Esophagus muscularis mucosa (tissue), 4 donors: ENCODE measurements at regions not wholly inside any gene's neighbourhood (a gene's known extent, or its start where the extent isn't known, plus 50 kb on each side); places are given as distances from the start of the nearest gene placed in this dataset.
A peak's percentile ranks its signal among the peaks of the same experiment; 100 is the strongest.

Experiments
- DNase-seq: peaks from one replicate; pipeline ENCODE4 v3.0.0-alpha.2; 2017; ENCODE audit errors: extremely low spot score
- H3K27ac ChIP-seq, 4 donors: fragments of 200-600 bp; sonication (generic); replicated peaks in 1 of 4; 1 replicate in 3 of 4; 2 replicates in 1 of 4; pipeline ENCODE4 v1.5.1; 2016 to 2019; ENCODE audit warnings: mild to moderate bottlenecking in 1 of 4
- H3K27me3 ChIP-seq, 4 donors: fragments of 200-600 bp; sonication (generic); one replicate each; pipeline versions ENCODE4 v1.5.1 to v1.6.0; 2016 to 2019
- H3K36me3 ChIP-seq, 4 donors: fragments of 200-600 bp; sonication (generic); one replicate each; pipeline ENCODE4 v1.5.1; 2016 to 2019
- H3K4me1 ChIP-seq, 4 donors: fragments of 200-600 bp; sonication (generic); one replicate each; pipeline ENCODE4 v1.5.1; 2016 to 2019
- H3K4me3 ChIP-seq, 4 donors: fragments of 200-600 bp; sonication (generic); 1 replicate in 2 of 4; 2 replicates in 2 of 4; pipeline ENCODE4 v1.5.1; 2016 to 2019; ENCODE audit warnings: mild to moderate bottlenecking in 4 of 4, moderate library complexity in 1 of 4
- H3K9me3 ChIP-seq, 4 donors: fragments of 200-600 bp; sonication (generic); 1 replicate in 3 of 4; 2 replicates in 1 of 4; pipeline ENCODE4 v1.5.1; 2016 to 2019
- EP300 ChIP-seq: sonication (generic); formaldehyde crosslinking; IDR thresholded peaks from one replicate; pipeline ENCODE4 v1.6.1; 2017; ENCODE audit warnings: antibody characterized with exemption
- POLR2A ChIP-seq: fragments of 450-650 bp; IDR thresholded peaks from one replicate; pipeline ENCODE4 v1.6.1; 2017; ENCODE audit warnings: antibody characterized with exemption, moderate library complexity, mild to moderate bottlenecking, low read depth
- POLR2AphosphoS5 ChIP-seq, 2 donors: sonication (generic); formaldehyde crosslinking; IDR thresholded peaks; one replicate each; pipeline ENCODE4 v1.6.1; 2017; ENCODE audit warnings: antibody characterized with exemption in 2 of 2
- WGBS: methylation state at CpG from one replicate; pipeline ENCODE4 v1.1.5; 2018; 5-methylcytosine and 5-hydroxymethylcytosine counted together
- intact Hi-C: fragments of 100-400 bp; cut with DNase I; formaldehyde crosslinking; loops from one replicate; pipeline ENCODE4 v1.15.1; 2023
- TF ChIP-seq, protein P1 (sequence below), 3 experiments: fragments of 200-600 bp in 2 of 3; fragments of 450-650 bp in 1 of 3; sonication (generic) in 2 of 3; IDR thresholded peaks; one replicate each; pipeline ENCODE4 v1.5.1; 2017 to 2019; ENCODE audit warnings: antibody characterized with exemption in 3 of 3, mild to moderate bottlenecking in 2 of 3, moderate library complexity in 1 of 3

DNA sequence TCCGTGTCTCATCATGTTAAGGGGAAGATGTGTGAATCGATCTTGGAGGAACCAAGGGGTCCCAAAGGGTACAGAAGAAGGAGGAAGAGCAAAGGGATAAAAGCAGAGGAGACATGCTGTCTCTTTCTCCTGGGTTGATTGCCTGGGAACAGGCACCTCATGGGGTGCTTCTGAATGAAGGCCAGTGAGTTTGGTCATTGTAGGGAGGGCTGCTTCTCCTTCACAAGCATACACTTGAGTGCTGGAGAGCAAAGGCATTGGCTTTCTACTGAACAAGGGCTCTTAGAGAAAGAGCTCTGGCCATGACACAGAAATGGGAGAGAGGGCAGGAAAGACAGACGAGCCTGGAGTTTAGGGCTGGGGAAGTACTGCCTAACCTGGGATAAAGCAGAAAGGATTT, 146.7 kb upstream of the NPY start:
- no peaks in the 10 kb centered on the region for H3K36me3 ChIP-seq
- intact Hi-C loops, result no loop called here

DNA sequence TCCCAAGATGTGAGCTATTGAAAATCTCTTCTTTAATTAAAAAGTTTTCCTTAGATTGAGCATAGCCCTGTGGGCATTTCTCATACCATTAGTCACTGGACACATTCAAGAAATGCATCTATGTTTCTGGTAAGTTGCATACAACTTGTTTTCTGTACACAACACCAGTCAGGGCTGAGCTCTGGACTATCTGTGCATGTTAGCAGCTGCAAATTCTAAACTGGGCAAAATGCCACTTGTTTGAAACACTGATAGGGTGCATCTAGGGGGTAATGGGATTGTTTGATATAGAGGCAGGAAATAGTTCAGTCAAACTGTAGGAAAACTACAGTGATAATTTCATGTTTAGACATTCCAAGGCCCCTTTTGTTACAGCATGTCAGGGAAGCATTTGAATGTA, 145.6 kb upstream of the NPY start:
- DNase-seq, result no peak
- intact Hi-C loops, result no loop called here
- no peak overlapping the region for H3K27ac ChIP-seq
- peaks cover 0 to 3% (median 0%) of the 10 kb centered on the region in 4 donors for H3K4me1 ChIP-seq
- H3K9me3 ChIP-seq, result no peaks in the 10 kb centered on the region
- TF ChIP-seq, protein P1, sequence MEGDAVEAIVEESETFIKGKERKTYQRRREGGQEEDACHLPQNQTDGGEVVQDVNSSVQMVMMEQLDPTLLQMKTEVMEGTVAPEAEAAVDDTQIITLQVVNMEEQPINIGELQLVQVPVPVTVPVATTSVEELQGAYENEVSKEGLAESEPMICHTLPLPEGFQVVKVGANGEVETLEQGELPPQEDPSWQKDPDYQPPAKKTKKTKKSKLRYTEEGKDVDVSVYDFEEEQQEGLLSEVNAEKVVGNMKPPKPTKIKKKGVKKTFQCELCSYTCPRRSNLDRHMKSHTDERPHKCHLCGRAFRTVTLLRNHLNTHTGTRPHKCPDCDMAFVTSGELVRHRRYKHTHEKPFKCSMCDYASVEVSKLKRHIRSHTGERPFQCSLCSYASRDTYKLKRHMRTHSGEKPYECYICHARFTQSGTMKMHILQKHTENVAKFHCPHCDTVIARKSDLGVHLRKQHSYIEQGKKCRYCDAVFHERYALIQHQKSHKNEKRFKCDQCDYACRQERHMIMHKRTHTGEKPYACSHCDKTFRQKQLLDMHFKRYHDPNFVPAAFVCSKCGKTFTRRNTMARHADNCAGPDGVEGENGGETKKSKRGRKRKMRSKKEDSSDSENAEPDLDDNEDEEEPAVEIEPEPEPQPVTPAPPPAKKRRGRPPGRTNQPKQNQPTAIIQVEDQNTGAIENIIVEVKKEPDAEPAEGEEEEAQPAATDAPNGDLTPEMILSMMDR (IDR thresholded peaks at IDR 0.05), result no peak
- TF ChIP-seq POLR2AphosphoS5 (IDR thresholded peaks at IDR 0.05), result no peak
- no peak for TF ChIP-seq POLR2A
- TF ChIP-seq EP300, result no peak
- no peak overlapping the region for H3K4me3 ChIP-seq
- H3K27me3 ChIP-seq, result peaks cover 0 to 6% (median 0%) of the 10 kb centered on the region in 4 donors
- H3K36me3 ChIP-seq, result no peaks in the 10 kb centered on the region

More for the DNA sequence above, 146.7 kb upstream of the NPY start:
- H3K27me3 ChIP-seq, result peaks cover 0 to 6% (median 0%) of the 10 kb centered on the region in 4 donors
- no peak overlapping the region for H3K4me3 ChIP-seq
- no peak overlapping the region for H3K27ac ChIP-seq
- H3K9me3 ChIP-seq, result no peaks in the 10 kb centered on the region
- TF ChIP-seq POLR2AphosphoS5 (IDR thresholded peaks at IDR 0.05), result no peak
- TF ChIP-seq POLR2A, result no peak
- no peak for TF ChIP-seq EP300
- TF ChIP-seq, protein P1 (IDR thresholded peaks at IDR 0.05), result no peak
- 71% methylated on average over 3 of the region's 3 CpGs for WGBS
- DNase-seq, result peak; percentile 75
- H3K4me1 ChIP-seq, result peaks cover 0 to 3% (median 0%) of the 10 kb centered on the region in 4 donors

DNA sequence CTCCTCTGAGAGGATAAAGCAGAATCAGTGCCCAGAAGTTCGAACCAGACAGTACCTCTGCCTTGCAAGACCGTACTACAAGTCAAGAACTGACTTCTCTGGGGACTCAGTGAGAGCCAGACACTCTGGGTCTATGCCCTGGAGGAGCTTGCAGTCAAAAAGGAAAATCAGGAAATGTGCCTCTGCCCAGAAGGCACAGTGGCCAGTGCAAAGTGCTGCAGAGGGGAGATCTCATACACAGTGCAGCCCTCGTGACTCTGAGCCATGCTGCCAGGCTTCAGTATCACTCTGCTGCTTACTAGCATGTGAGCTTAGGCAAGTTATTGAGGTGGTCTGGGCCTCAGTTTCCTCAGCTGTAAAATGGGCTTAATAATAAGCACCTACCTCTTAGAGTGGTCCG, 144.0 kb upstream of the NPY start:
- no peak overlapping the region for H3K27ac ChIP-seq
- peaks cover 0 to 3% (median 0%) of the 10 kb centered on the region in 4 donors for H3K4me1 ChIP-seq
- H3K36me3 ChIP-seq, result no peaks in the 10 kb centered on the region
- intact Hi-C loops, result no loop called here
- H3K9me3 ChIP-seq, result no peaks in the 10 kb centered on the region
- peak; percentile 83 for DNase-seq
- TF ChIP-seq POLR2A (no peak), POLR2AphosphoS5 (IDR thresholded peaks at IDR 0.05) (no peak), EP300 (no peak)
- TF ChIP-seq, protein P1 (IDR thresholded peaks at IDR 0.05), result no peak
- peaks cover 0 to 6% (median 0%) of the 10 kb centered on the region in 4 donors for H3K27me3 ChIP-seq
- no peak overlapping the region for H3K4me3 ChIP-seq
- 60% methylated on average over 4 of the region's 4 CpGs for WGBS

DNA sequence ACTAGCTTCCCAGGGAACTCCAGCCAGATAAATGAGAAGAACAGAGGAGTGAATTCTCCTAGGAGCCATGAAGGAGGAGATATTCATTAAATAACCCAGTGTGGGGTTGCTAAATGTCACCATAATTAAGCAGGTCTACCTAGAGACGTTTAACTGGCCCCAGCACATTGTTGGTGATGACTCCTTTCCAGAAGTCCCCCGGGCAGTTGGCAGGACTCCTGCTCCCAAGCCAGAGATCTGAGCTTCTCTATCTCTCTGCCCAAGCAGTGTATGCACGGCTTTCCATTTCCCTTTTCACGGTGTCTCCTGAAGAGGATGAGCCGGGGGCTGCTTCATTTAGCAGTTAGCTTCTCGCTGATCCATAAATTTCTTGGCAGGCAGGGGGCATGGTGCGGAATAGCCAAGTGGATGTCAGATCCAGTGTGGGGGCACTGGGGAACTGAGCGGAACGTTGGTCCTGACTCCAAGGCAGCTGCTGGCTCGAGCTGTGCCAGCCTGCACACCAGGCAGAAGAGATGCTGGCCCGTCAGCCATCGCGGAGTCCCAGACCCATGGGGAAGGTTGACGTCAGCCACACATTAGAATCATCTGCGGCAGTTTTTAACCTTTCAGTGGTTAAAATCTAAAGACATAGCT, 142.0 kb upstream of the NPY start:
- 85% methylated on average over 15 of the region's 15 CpGs for WGBS
- H3K27me3 ChIP-seq, result peaks cover 0 to 6% (median 0%) of the 10 kb centered on the region in 4 donors
- H3K36me3 ChIP-seq, result no peaks in the 10 kb centered on the region
- TF ChIP-seq POLR2AphosphoS5 (IDR thresholded peaks at IDR 0.05) (no peak), POLR2A (no peak), EP300 (no peak)
- TF ChIP-seq, protein P1 (IDR thresholded peaks at IDR 0.05), result no peak
- H3K4me1 ChIP-seq, result peaks cover 0 to 3% (median 0%) of the 10 kb centered on the region in 4 donors
- H3K27ac ChIP-seq, result no peak overlapping the region
- intact Hi-C loops, result no loop called here
- H3K9me3 ChIP-seq, result no peaks in the 10 kb centered on the region
- DNase-seq, result peak; percentile 68
- H3K4me3 ChIP-seq, result no peak overlapping the region

DNA sequence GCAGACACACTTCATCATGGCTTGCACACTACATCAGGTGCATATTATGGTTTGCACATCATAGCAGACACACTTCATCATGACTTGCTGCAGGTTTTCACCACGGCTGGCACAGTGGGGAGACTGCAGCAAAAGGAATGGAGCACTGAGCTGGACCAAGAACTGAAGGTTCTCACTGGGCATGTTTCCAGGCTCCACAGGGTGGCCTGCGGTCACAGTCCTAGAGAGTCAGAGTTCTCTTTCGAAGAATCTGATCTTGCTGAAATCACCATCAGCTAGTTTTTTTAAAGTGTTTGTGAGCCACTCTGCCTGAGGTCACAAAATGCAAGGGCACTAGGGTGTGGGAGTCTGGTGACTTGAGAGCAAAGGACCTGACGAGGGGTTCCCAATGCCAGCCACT, 140.4 kb upstream of the NPY start:
- intact Hi-C loops, result no loop called here
- Histone ChIP-seq H3K4me1 (peaks cover 0 to 3% (median 0%) of the 10 kb centered on the region in 4 donors), H3K27me3 (peaks cover 0 to 6% (median 0%) of the 10 kb centered on the region in 4 donors), H3K27ac (no peak overlapping the region), H3K9me3 (no peaks in the 10 kb centered on the region), H3K4me3 (no peak overlapping the region), H3K36me3 (no peaks in the 10 kb centered on the region)
- DNase-seq, result peak; percentile 62
- TF ChIP-seq, protein P1 (IDR thresholded peaks at IDR 0.05), result no peak
- no peak for TF ChIP-seq EP300
- no peak for TF ChIP-seq POLR2A
- TF ChIP-seq POLR2AphosphoS5 (IDR thresholded peaks at IDR 0.05), result no peak
- WGBS, result 79% methylated on average over 4 of the region's 4 CpGs
